ENCODE measurements at regions not wholly inside any gene's neighbourhood (a gene's known extent, or its start where the extent isn't known, plus 50 kb on each side); places are given as distances from the start of the nearest gene placed in this dataset.

- no peak for TF ChIP-seq ZNF114 (CRISPR knock-in tag; IDR thresholded peaks at IDR 0.05)
- no peak for TF ChIP-seq JUNB (IDR thresholded peaks at IDR 0.05; ENCODE audit: unreplicated experiment)
- TF ChIP-seq CREB1 (CRISPR knock-in tag; IDR thresholded peaks at IDR 0.05; ENCODE audit: low read depth), result no peak
- no peak for TF ChIP-seq ZNF331 (CRISPR knock-in tag; IDR thresholded peaks at IDR 0.05; ENCODE audit: low read depth)
- no peak for TF ChIP-seq POLR2AphosphoS5 (IDR thresholded peaks at IDR 0.05; ENCODE audit: low read depth)
- no peak for TF ChIP-seq ETS1 (IDR thresholded peaks at IDR 0.05)
- no peak for TF ChIP-seq STAT1 (IDR thresholded peaks at IDR 0.05; ENCODE audit: unreplicated experiment)
- no peak for TF ChIP-seq REST (IDR thresholded peaks at IDR 0.05; ENCODE audit: unreplicated experiment)
- TF ChIP-seq CTCF (conservative IDR thresholded peaks at IDR 0.05; ENCODE audit: low read depth in 2 of 2), result no peak
- no peak for TF ChIP-seq NANOG (IDR thresholded peaks at IDR 0.05; ENCODE audit: borderline replicate concordance)
- no peak for TF ChIP-seq EZH2phosphoT487 (IDR thresholded peaks at IDR 0.05; ENCODE audit: unreplicated experiment)
- no peak for TF ChIP-seq ZNF462 (CRISPR knock-in tag; IDR thresholded peaks at IDR 0.05)
- TF ChIP-seq EZH2 (IDR thresholded peaks at IDR 0.05; ENCODE audit: low read depth, unreplicated experiment), result no peak
- no peak overlapping the region for H3K27ac ChIP-seq (ENCODE audit: low read depth)
- H3K27me3 Mint-ChIP-seq (ENCODE audit: insufficient read depth, low read depth, poor library complexity), result no peaks in the 10 kb centered on the region
These were observed 100.8 kb upstream of the OR9G4 start for GRCh38 chr11:56849250-56849649.

More at GRCh38 chr11:56849250-56849649, 100.8 kb upstream of the OR9G4 start:
- no peaks in the 10 kb centered on the region for H3K36me3 ChIP-seq (ENCODE audit: insufficient read depth)
- no peaks in the 10 kb centered on the region for H4K20me1 ChIP-seq (replicated peaks; ENCODE audit: insufficient read depth)
- no peak overlapping the region for H2AFZ ChIP-seq
- Mint-ChIP-seq H3K4me1 (no peaks in the 10 kb centered on the region), H3K9me3 (peaks cover 44% of the 10 kb centered on the region), H3K4me3 (no peak overlapping the region), H3K36me3 (ENCODE audit: low read depth) (peaks cover 7% of the 10 kb centered on the region; the same call in 2 of the 3 replicates), H3K27ac (no peak overlapping the region)
- DNase-seq (ENCODE audit: low spot score), result no peak
- no peaks in the 10 kb centered on the region for H3F3A ChIP-seq (replicated peaks; ENCODE audit: low read depth)
- H3K79me2 ChIP-seq (replicated peaks; ENCODE audit: insufficient read depth), result no peaks in the 10 kb centered on the region
- H3K4me2 ChIP-seq, result no peak overlapping the region
- H3K4me1 ChIP-seq (ENCODE audit: insufficient read depth), result no peaks in the 10 kb centered on the region
- H3K27me3 ChIP-seq (ENCODE audit: insufficient read depth), result no peaks in the 10 kb centered on the region
- ATAC-seq, result no peak
- no peak overlapping the region for H3K4me3 ChIP-seq
- no peaks in the 10 kb centered on the region; the same call in 1 of the 2 replicates for H3K9me2 ChIP-seq (ENCODE audit: insufficient read depth)

Measured in GM23338 (cell line).